GM13977 (cell line): ENCODE measurements at regions not wholly inside any gene's neighbourhood (a gene's known extent, or its start where the extent isn't known, plus 50 kb on each side); places are given as distances from the start of the nearest gene placed in this dataset.

Source experiments
- DNase-seq: peaks from one replicate; pipeline ENCODE4 v3.0.0; 2012; ENCODE audit warnings: low spot score
- in situ Hi-C: fragments of 300-500 bp; cut with MboI; formaldehyde crosslinking; loops from one replicate; pipeline ENCODE4 v1.12.0; 2022; ENCODE audit warnings: low sequenced_read_pairs, low pct_unique_long_range_greater_than_20kb, mixed read lengths, inconsistent platforms; ENCODE audit not compliant: unreplicated experiment
- TF ChIP-seq, protein P1 (sequence below): IDR thresholded peaks from 2 replicates; pipeline ENCODE4 v1.5.1; 2012; ENCODE audit warnings: mild to moderate bottlenecking, control low read depth; ENCODE audit not compliant: insufficient read depth; ENCODE audit errors: extremely low read depth, missing control alignments

DNA sequence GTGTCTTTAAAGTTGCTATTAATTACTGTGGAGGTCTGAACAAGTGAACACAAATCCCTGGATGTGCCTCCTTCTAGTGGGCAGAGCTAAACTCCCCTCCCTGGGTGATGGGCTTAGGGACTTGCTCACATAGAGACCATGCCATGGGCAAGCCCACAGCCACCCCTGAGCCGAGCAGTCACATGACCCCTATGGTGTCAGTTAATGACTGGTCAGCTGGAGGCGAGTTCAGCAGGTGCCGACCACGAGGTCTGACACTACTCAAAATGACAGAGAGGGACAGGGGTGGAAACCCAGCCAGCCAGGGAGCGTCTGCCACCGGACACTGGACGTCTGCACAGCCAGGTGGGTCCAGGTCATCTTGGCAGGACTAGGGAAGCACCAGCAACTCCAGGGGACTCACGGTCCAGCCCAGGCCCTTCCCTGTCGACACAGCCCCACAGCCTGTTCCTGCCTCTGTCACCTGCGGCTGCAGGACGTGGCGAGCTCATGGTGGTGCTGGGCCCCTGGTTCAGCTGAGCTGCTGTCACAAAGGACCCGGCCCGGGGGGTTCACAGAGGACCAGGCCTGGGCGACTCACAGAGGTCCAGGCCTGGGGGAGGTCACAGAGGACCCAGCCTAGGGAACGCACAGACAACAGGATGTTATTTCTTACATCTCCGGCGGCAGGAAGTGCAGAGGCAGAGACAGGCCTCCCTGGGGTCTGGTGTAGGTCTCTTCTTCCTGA is 135.0 kb downstream of the BRD1 start:
- TF ChIP-seq, protein P1, sequence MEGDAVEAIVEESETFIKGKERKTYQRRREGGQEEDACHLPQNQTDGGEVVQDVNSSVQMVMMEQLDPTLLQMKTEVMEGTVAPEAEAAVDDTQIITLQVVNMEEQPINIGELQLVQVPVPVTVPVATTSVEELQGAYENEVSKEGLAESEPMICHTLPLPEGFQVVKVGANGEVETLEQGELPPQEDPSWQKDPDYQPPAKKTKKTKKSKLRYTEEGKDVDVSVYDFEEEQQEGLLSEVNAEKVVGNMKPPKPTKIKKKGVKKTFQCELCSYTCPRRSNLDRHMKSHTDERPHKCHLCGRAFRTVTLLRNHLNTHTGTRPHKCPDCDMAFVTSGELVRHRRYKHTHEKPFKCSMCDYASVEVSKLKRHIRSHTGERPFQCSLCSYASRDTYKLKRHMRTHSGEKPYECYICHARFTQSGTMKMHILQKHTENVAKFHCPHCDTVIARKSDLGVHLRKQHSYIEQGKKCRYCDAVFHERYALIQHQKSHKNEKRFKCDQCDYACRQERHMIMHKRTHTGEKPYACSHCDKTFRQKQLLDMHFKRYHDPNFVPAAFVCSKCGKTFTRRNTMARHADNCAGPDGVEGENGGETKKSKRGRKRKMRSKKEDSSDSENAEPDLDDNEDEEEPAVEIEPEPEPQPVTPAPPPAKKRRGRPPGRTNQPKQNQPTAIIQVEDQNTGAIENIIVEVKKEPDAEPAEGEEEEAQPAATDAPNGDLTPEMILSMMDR: no peak
- no peak for DNase-seq
- in situ Hi-C loops: no loop called here

DNA sequence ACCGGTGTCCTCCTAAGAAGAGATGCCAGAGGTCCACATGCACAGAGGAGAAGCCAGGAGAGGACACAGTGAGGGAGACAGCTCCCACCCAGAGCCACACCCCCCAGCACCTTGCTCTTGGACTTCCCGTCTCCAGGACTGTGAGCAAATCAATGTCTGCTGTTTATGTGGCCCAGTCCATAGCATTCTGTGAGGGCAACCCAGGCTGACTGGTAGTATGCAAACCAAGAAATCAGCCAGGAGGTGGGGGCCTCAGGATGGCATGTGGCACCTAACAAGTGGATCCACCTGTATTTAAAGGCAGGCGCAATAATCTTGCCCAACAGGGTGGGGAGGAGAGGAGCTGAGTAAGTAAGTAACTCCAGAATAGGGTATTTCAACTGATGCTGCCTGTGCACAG is 136.4 kb downstream of the BRD1 start:
- DNase-seq: no peak
- TF ChIP-seq, protein P1: no peak
- in situ Hi-C loops: no loop called here

DNA sequence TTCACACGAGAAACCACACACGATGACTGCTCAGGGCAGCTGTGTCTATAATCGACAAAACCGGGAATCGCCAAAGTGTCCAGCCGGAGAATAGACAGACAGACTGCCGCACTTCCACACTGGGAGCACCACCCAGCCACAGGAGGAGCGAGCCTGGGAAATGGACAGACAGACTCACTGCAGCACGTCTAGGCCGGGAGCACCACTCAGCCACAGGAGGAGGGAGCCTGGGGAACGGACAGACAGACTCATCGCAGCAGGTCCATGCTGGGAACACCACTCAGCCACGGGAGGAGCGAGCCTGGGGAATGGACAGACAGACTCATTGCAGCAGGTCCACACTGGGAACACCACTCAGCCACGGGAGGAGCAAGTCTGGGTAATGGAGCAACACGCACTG is 137.2 kb downstream of the BRD1 start:
- TF ChIP-seq, protein P1: no peak
- in situ Hi-C loops: no loop called here
- DNase-seq: no peak

DNA sequence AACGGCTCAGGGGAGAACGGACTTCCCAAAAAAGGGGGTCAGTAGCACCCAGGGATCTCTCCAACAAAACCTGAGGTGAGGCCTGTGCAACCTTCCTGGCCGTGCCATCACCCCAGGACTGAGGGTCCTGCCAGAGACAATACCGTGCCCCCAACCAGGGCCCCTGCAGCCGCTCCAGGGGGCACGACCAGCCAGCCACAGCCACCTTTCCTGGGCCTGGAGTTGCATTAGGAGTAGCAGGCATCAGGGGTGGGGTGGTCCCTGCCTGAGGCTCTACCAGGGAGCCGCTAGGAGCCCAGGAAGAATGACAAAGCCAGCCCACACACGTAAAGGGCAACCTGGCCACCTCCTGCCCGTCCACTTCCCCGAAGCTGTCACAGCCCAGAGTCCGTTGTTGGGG is 137.8 kb downstream of the BRD1 start:
- in situ Hi-C loops: no loop called here
- TF ChIP-seq, protein P1: no peak
- no peak for DNase-seq

DNA sequence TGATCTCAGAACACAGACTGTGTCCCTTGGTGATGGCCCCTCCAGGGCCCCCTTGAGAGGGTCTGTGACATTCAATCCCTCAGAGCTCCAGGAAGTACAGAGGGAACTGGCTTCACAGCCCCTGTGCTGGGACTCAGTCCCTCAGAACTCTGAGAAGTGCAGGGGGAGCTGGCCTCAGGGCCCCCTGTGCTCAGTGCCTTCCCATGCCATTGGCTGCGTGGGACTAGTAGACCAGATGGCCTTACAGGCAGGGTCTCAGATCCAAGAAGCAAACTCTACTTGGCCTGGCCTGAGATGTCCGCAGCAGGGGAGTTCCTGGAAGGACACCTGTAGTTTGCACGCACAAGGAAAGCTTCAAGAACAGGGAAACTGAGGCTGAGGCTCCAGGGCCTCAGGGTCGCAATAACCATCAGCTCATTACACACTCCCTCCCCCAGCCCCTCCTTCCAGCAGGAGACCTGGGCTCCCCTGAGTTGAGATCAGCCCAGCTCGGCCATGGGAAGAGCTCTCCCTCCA is 138.4 kb downstream of the BRD1 start:
- TF ChIP-seq, protein P1: no peak
- no peak for DNase-seq
- in situ Hi-C loops: no loop called here

DNA sequence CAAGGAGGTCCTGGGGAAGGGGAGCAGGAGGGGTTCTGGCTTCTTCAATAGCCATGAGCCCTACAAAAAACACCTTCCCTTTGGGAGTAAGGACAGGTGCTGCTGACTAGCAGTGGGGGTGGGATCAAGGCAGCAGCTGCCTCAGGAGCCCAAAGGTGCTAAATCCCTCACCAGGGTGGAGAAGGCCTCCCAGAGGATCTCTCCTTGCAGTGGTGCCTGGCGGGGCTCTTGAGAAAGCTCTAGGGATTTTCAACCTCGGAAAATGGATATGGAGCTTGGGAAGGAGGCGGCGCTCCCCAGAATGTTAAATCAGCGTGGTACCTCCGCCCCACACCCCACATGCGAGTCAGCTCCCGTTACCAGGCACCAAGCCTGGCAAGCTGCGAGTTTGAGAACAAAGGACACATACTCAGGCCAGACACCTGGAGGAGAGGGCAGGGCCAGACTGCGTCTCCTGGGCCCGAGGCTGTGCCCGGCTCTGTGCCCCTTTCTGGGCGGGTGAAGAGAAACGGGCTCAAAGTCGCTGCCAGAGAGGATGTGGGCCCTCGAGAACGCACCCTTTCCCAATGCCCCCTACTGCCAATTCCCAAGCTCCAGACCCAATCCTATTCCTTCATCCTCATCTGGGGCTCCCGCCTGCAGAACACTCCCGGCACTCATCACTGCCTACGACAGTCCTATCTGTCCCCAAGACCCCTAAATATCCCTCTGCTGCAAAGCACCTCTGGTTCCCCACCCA is 139.0 kb downstream of the BRD1 start:
- TF ChIP-seq, protein P1: no peak
- in situ Hi-C loops: no loop called here
- DNase-seq: no peak
